ENCODE measurements at regions not wholly inside any gene's neighbourhood (a gene's known extent, or its start where the extent isn't known, plus 50 kb on each side); places are given as distances from the start of the nearest gene placed in this dataset.

DNA sequence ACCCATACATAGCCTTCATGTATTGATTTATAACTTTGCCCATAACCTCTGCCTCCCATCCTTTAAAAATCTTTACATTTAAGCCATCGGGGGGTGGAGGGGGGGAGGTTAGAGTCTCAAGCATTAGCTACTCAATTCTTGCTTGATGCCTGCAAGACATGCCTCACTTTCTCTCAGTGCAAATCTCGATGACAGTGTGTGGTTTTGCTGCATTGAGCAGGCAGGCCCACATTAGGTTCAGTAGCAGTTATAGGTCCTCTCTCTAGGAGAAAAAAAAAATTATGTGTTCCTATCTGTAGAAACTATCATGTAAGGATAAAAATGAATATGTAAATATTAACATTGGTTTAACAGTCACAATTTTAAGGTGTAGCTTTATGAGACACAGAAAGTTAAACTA lies 314.0 kb upstream of the ANO3 start:
- Histone ChIP-seq H3K27ac (no peak overlapping the region), H3K4me1 (no peaks in the 10 kb centered on the region), H3K36me3 (no peaks in the 10 kb centered on the region), H3K27me3 (no peaks in the 10 kb centered on the region), H3K9me3 (no peaks in the 10 kb centered on the region), H3K4me3 (no peak overlapping the region)
- TF ChIP-seq CTCF (IDR thresholded peaks at IDR 0.05) = no peak
- no peak for TF ChIP-seq POLR2A (IDR thresholded peaks at IDR 0.05)
- 48 to 63% methylated on average over 2 of the region's 2 CpGs for WGBS, 2 donors
- intact Hi-C loops (cut with DNase I) = no loop called here
- no peak for DNase-seq

DNA sequence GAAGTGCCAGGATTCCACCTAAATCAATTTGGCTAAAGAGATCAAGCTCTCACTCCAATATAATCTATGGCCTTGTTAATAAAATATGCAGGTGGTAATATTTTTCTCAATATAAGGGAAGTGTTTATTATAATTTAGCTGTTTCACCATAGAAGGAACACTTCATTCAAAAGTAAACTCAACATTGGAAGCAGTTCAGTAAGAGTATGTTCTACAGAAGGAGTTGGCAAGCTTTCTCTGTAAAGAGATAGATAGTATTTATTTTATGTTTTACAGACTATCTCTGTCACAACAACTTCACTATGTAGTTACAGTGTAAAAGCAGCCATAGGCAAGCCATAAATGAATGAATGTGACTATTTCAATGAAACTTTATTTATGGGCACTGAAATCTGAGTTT lies 313.6 kb upstream of the ANO3 start:
- H3K4me1 ChIP-seq = no peaks in the 10 kb centered on the region
- no peaks in the 10 kb centered on the region for H3K27me3 ChIP-seq
- H3K27ac ChIP-seq = no peak overlapping the region
- H3K4me3 ChIP-seq = no peak overlapping the region
- no peaks in the 10 kb centered on the region for H3K9me3 ChIP-seq
- TF ChIP-seq POLR2A (IDR thresholded peaks at IDR 0.05) = no peak
- TF ChIP-seq CTCF (IDR thresholded peaks at IDR 0.05) = no peak
- intact Hi-C loops (cut with DNase I) = no loop called here
- no peaks in the 10 kb centered on the region for H3K36me3 ChIP-seq
- DNase-seq = no peak

GRCh38 chr11:26019386-26019785 lies 312.5 kb upstream of the ANO3 start:
- no peak for TF ChIP-seq CTCF (IDR thresholded peaks at IDR 0.05)
- TF ChIP-seq POLR2A (IDR thresholded peaks at IDR 0.05) = no peak
- WGBS, 2 donors = 72 to 74% methylated on average over 3 of the region's 3 CpGs
- Histone ChIP-seq H3K9me3 (no peaks in the 10 kb centered on the region), H3K36me3 (no peaks in the 10 kb centered on the region), H3K27me3 (no peaks in the 10 kb centered on the region), H3K4me3 (no peak overlapping the region), H3K4me1 (no peaks in the 10 kb centered on the region), H3K27ac (no peak overlapping the region)
- DNase-seq = no peak
- intact Hi-C loops (cut with DNase I) = no loop called here

GRCh38 chr11:26021017-26021416 lies 310.9 kb upstream of the ANO3 start:
- Histone ChIP-seq H3K4me3 (no peak overlapping the region), H3K9me3 (no peaks in the 10 kb centered on the region), H3K4me1 (no peaks in the 10 kb centered on the region), H3K27me3 (no peaks in the 10 kb centered on the region), H3K36me3 (no peaks in the 10 kb centered on the region), H3K27ac (no peak overlapping the region)
- DNase-seq = no peak
- 29 to 47% methylated on average over 1 of the region's 1 CpG for WGBS, 2 donors
- no peak for TF ChIP-seq CTCF (IDR thresholded peaks at IDR 0.05)
- intact Hi-C loops (cut with DNase I) = no loop called here

GRCh38 chr11:26023057-26023456 lies 308.9 kb upstream of the ANO3 start:
- TF ChIP-seq CTCF (IDR thresholded peaks at IDR 0.05) (no peak), POLR2A (IDR thresholded peaks at IDR 0.05) (no peak)
- Histone ChIP-seq H3K4me3 (no peak overlapping the region), H3K27ac (no peak overlapping the region), H3K9me3 (no peaks in the 10 kb centered on the region), H3K36me3 (no peaks in the 10 kb centered on the region), H3K27me3 (no peaks in the 10 kb centered on the region), H3K4me1 (no peaks in the 10 kb centered on the region)
- 82 to 88% methylated on average over 2 of the region's 2 CpGs for WGBS, 2 donors
- intact Hi-C loops (cut with DNase I) = no loop called here
- no peak for DNase-seq
